ENCODE measurements at regions not wholly inside any gene's neighbourhood (a gene's known extent, or its start where the extent isn't known, plus 50 kb on each side); places are given as distances from the start of the nearest gene placed in this dataset.

DNA sequence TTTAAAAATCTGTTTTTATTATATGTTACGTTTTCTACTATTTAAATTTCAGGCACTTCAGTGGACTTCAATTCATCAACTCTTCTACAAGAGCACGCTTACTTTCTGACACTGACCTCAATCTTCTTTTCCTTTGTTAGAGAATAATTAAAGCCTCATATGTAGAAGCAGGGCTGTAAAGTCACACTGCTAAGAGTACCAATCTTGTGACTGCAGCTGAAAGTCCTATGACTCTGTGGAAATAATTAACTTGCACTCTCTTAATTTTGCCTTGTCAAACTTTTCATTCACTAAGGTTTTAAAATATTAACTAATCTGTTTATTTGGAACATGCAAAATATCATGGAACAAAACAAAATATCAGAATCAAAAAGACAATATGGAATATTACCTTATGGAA lies 498.1 kb downstream of the PCDH10 start:
- Histone ChIP-seq H3K4ac (ENCODE audit: low read depth in 1 of 2, low read length in 2 of 2) (no peak overlapping the region), H3K27me3 (ENCODE audit: control insufficient read depth in 1 of 2, insufficient read depth in 1 of 2, low read length in 2 of 2) (no peaks in the 10 kb centered on the region), H3K4me3 (ENCODE audit: insufficient read depth in 1 of 2, low read depth in 1 of 2, low read length in 2 of 2) (no peak overlapping the region), H3K14ac (ENCODE audit: low read length in 2 of 2) (no peak overlapping the region), H3K4me2 (ENCODE audit: low read length, poor library complexity, severe bottlenecking) (no peak overlapping the region), H3K79me1 (replicated peaks; ENCODE audit: low read length, poor library complexity, severe bottlenecking) (no peaks in the 10 kb centered on the region), H2BK15ac (ENCODE audit: low read depth, poor library complexity, severe bottlenecking) (no peak overlapping the region), H2AFZ (ENCODE audit: low read depth, low read length) (no peak overlapping the region), H3K9me3 (ENCODE audit: control insufficient read depth, low read length) (peaks cover 12% of the 10 kb centered on the region), H3K27ac (ENCODE audit: low read length, poor library complexity, severe bottlenecking) (no peak overlapping the region), H4K8ac (ENCODE audit: low read length) (no peak overlapping the region), H2AK5ac (ENCODE audit: low read length, severe bottlenecking) (no peak overlapping the region), H3K36me3 (ENCODE audit: control insufficient read depth in 1 of 2, insufficient read depth in 2 of 2, low read depth in 1 of 2, low read length in 2 of 2) (no peaks in the 10 kb centered on the region), H2BK12ac (ENCODE audit: low read length in 2 of 2) (no peak overlapping the region), H4K91ac (ENCODE audit: low read length) (no peak overlapping the region), H3K23ac (ENCODE audit: low read length in 2 of 2) (no peak overlapping the region), H2BK5ac (ENCODE audit: low read depth, low read length, poor library complexity, severe bottlenecking) (no peak overlapping the region), H3K9ac (ENCODE audit: low read length) (no peak overlapping the region), H3K4me1 (ENCODE audit: control insufficient read depth, insufficient read depth, low read depth, low read length) (no peaks in the 10 kb centered on the region), H2BK120ac (ENCODE audit: low read depth, low read length) (no peak overlapping the region), H3K18ac (ENCODE audit: low read depth in 1 of 2, low read length in 2 of 2) (no peak overlapping the region)
- WGBS = no CpG with 5 or more reads among the region's 2 CpGs
- no peak for DNase-seq

DNA sequence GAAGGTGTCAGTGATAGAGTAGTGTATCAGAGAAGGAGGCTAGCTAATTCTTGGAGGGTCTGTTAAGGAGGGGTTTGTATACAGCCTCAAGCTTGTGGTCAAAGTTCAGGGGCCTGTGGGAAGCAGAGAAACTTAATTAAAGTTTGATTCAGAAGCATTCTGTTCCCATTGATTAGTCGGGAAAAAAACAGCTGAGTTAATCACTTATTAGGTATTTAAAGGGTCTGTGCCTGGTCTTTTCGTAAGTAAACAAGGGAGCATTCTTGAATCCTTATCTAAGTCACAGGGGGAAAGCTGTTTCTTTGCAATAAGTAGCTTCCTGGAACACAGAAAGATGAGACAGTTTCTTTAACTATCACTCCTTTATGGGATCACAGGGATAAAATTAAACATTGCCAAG lies 492.1 kb downstream of the PCDH10 start:
- Histone ChIP-seq H3K27ac (ENCODE audit: low read length, poor library complexity, severe bottlenecking) (no peak overlapping the region), H3K27me3 (ENCODE audit: control insufficient read depth in 1 of 2, insufficient read depth in 1 of 2, low read length in 2 of 2) (no peaks in the 10 kb centered on the region), H2BK120ac (ENCODE audit: low read depth, low read length) (no peak overlapping the region), H2BK5ac (ENCODE audit: low read depth, low read length, poor library complexity, severe bottlenecking) (no peak overlapping the region), H2BK12ac (ENCODE audit: low read length in 2 of 2) (no peak overlapping the region), H3K14ac (ENCODE audit: low read length in 2 of 2) (no peak overlapping the region), H3K4me3 (ENCODE audit: insufficient read depth in 1 of 2, low read depth in 1 of 2, low read length in 2 of 2) (no peak overlapping the region), H3K4me2 (ENCODE audit: low read length, poor library complexity, severe bottlenecking) (no peak overlapping the region), H2AFZ (ENCODE audit: low read depth, low read length) (no peak overlapping the region), H3K9me3 (ENCODE audit: control insufficient read depth, low read length) (peaks cover 5% of the 10 kb centered on the region), H4K8ac (ENCODE audit: low read length) (no peak overlapping the region), H3K36me3 (ENCODE audit: control insufficient read depth in 1 of 2, insufficient read depth in 2 of 2, low read depth in 1 of 2, low read length in 2 of 2) (no peaks in the 10 kb centered on the region), H3K23ac (ENCODE audit: low read length in 2 of 2) (no peak overlapping the region), H3K79me1 (replicated peaks; ENCODE audit: low read length, poor library complexity, severe bottlenecking) (no peaks in the 10 kb centered on the region), H2BK15ac (ENCODE audit: low read depth, poor library complexity, severe bottlenecking) (no peak overlapping the region), H2AK5ac (ENCODE audit: low read length, severe bottlenecking) (no peak overlapping the region), H3K18ac (ENCODE audit: low read depth in 1 of 2, low read length in 2 of 2) (no peak overlapping the region), H4K91ac (ENCODE audit: low read length) (no peak overlapping the region), H3K4ac (ENCODE audit: low read depth in 1 of 2, low read length in 2 of 2) (no peak overlapping the region), H3K9ac (ENCODE audit: low read length) (no peak overlapping the region), H3K4me1 (ENCODE audit: control insufficient read depth, insufficient read depth, low read depth, low read length) (no peaks in the 10 kb centered on the region)
- no peak for DNase-seq
- 8% methylated on average over 2 of the region's 2 CpGs for WGBS

DNA sequence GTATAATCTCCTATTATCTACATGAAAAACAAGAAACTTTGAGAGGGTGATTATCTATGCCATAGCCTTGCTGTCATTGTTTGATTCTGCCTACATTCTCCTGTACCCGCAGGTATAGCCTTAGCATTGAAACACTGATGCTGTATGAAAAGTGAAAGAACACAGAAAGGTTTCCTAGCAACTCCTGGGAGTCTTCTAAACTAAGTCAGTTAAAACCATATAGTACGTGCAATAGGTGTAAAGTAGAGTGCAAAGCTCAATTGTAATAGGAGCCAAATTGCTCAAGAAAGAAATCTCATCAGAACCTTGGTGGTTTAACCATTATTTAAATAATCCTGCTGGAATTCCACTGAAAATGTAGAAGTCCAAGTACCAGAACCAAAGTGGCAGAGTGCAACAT lies 489.7 kb downstream of the PCDH10 start:
- Histone ChIP-seq H2AK5ac (ENCODE audit: low read length, severe bottlenecking) (no peak overlapping the region), H3K18ac (ENCODE audit: low read depth in 1 of 2, low read length in 2 of 2) (no peak overlapping the region), H3K4me2 (ENCODE audit: low read length, poor library complexity, severe bottlenecking) (no peak overlapping the region), H2BK120ac (ENCODE audit: low read depth, low read length) (no peak overlapping the region), H2AFZ (ENCODE audit: low read depth, low read length) (no peak overlapping the region), H2BK12ac (ENCODE audit: low read length in 2 of 2) (no peak overlapping the region), H3K4me1 (ENCODE audit: control insufficient read depth, insufficient read depth, low read depth, low read length) (no peaks in the 10 kb centered on the region), H4K8ac (ENCODE audit: low read length) (no peak overlapping the region), H3K23ac (ENCODE audit: low read length in 2 of 2) (no peak overlapping the region), H3K4ac (ENCODE audit: low read depth in 1 of 2, low read length in 2 of 2) (no peak overlapping the region), H3K14ac (ENCODE audit: low read length in 2 of 2) (no peak overlapping the region), H3K27ac (ENCODE audit: low read length, poor library complexity, severe bottlenecking) (no peak overlapping the region), H3K27me3 (ENCODE audit: control insufficient read depth in 1 of 2, insufficient read depth in 1 of 2, low read length in 2 of 2) (no peaks in the 10 kb centered on the region), H2BK5ac (ENCODE audit: low read depth, low read length, poor library complexity, severe bottlenecking) (no peak overlapping the region), H3K79me1 (replicated peaks; ENCODE audit: low read length, poor library complexity, severe bottlenecking) (no peaks in the 10 kb centered on the region), H2BK15ac (ENCODE audit: low read depth, poor library complexity, severe bottlenecking) (no peak overlapping the region), H4K91ac (ENCODE audit: low read length) (no peak overlapping the region), H3K4me3 (ENCODE audit: insufficient read depth in 1 of 2, low read depth in 1 of 2, low read length in 2 of 2) (no peak overlapping the region), H3K9ac (ENCODE audit: low read length) (no peak overlapping the region), H3K9me3 (ENCODE audit: control insufficient read depth, low read length) (peaks cover 15% of the 10 kb centered on the region), H3K36me3 (ENCODE audit: control insufficient read depth in 1 of 2, insufficient read depth in 2 of 2, low read depth in 1 of 2, low read length in 2 of 2) (no peaks in the 10 kb centered on the region)
- DNase-seq = no peak
- 100% methylated on average over 1 of the region's 2 CpGs for whole genome bisulfite sequencing

DNA sequence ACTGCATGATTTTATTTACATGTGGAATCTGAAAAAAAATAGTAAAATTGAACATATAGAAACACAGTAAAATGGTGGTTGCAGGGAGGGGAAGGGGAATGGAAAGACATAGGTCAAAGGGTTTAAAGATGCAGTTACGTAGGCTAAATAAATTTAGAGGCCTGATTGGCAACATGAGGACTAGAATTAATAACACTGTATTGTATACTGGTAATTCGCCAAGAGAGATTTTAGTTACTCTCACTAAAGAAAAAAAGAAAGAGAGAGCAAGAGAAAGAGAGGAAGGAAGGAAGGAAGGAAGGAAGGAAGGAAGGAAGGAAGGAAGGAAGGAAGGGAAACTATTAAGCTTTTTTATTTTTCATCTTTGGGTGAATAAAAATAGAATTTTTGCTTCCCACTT lies 488.1 kb downstream of the PCDH10 start:
- no peak overlapping the region for H3K18ac ChIP-seq (ENCODE audit: low read depth in 1 of 2, low read length in 2 of 2)
- no peaks in the 10 kb centered on the region for H3K4me1 ChIP-seq (ENCODE audit: control insufficient read depth, insufficient read depth, low read depth, low read length)
- H3K36me3 ChIP-seq (ENCODE audit: control insufficient read depth in 1 of 2, insufficient read depth in 2 of 2, low read depth in 1 of 2, low read length in 2 of 2) = no peaks in the 10 kb centered on the region
- no peak overlapping the region for H4K8ac ChIP-seq (ENCODE audit: low read length)
- H2AFZ ChIP-seq (ENCODE audit: low read depth, low read length) = no peak overlapping the region
- no peak overlapping the region for H3K4me2 ChIP-seq (ENCODE audit: low read length, poor library complexity, severe bottlenecking)
- no peak overlapping the region for H3K14ac ChIP-seq (ENCODE audit: low read length in 2 of 2)
- H2BK120ac ChIP-seq (ENCODE audit: low read depth, low read length) = no peak overlapping the region
- no peak overlapping the region for H3K9ac ChIP-seq (ENCODE audit: low read length)
- no peak overlapping the region for H3K4me3 ChIP-seq (ENCODE audit: insufficient read depth in 1 of 2, low read depth in 1 of 2, low read length in 2 of 2)
- no peaks in the 10 kb centered on the region for H3K79me1 ChIP-seq (replicated peaks; ENCODE audit: low read length, poor library complexity, severe bottlenecking)
- no peaks in the 10 kb centered on the region for H3K27me3 ChIP-seq (ENCODE audit: control insufficient read depth in 1 of 2, insufficient read depth in 1 of 2, low read length in 2 of 2)
- H3K27ac ChIP-seq (ENCODE audit: low read length, poor library complexity, severe bottlenecking) = no peak overlapping the region
- H3K4ac ChIP-seq (ENCODE audit: low read depth in 1 of 2, low read length in 2 of 2) = no peak overlapping the region
- H2BK5ac ChIP-seq (ENCODE audit: low read depth, low read length, poor library complexity, severe bottlenecking) = no peak overlapping the region
- WGBS = 96% methylated on average over 2 of the region's 2 CpGs
- H2BK12ac ChIP-seq (ENCODE audit: low read length in 2 of 2) = no peak overlapping the region
- H2AK5ac ChIP-seq (ENCODE audit: low read length, severe bottlenecking) = no peak overlapping the region
- no peak for DNase-seq
- H3K9me3 ChIP-seq (ENCODE audit: control insufficient read depth, low read length) = peaks cover 15% of the 10 kb centered on the region
- no peak overlapping the region for H3K23ac ChIP-seq (ENCODE audit: low read length in 2 of 2)
- H4K91ac ChIP-seq (ENCODE audit: low read length) = no peak overlapping the region
- no peak overlapping the region for H2BK15ac ChIP-seq (ENCODE audit: low read depth, poor library complexity, severe bottlenecking)
